B cell (primary cell): ENCODE measurements at regions not wholly inside any gene's neighbourhood (a gene's known extent, or its start where the extent isn't known, plus 50 kb on each side); places are given as distances from the start of the nearest gene placed in this dataset.

Experiments used
- ATAC-seq: fragments of 200-7000 bp; cut with Tn5 transposase; one replicate; pipeline ENCODE4 v1.10.0; 2021; ENCODE audit warnings: low read depth, mild to moderate bottlenecking, moderate number of reproducible peaks, moderate library complexity
- CTCF ChIA-PET: fragments of 350-600 bp; sonication (Branson Sonifier 250); formaldehyde crosslinking; loops from one replicate; lab custom pipeline; 2021; ENCODE audit warnings: antibody characterized with exemption, inconsistent platforms; lab: Charles Lee
- POLR2A ChIA-PET: fragments of 350-600 bp; sonication (Branson Sonifier 250); formaldehyde crosslinking; loops from one replicate; lab custom pipeline; 2021; ENCODE audit warnings: antibody characterized with exemption; lab: Charles Lee
- DNase-seq: peaks from one replicate; pipeline ENCODE4 v3.0.0; 2013
- H2AFZ ChIP-seq: 2 replicates; pipeline ENCODE4 v1.6.1; 2012; ENCODE audit warnings: mild to moderate bottlenecking, low read depth, low read length; ENCODE audit not compliant: insufficient read depth, poor library complexity, severe bottlenecking
- H3K27ac ChIP-seq, 2 donors: 1 replicate in 1 of 2; 2 replicates in 1 of 2; pipeline ENCODE4 v1.5.1; 2012 to 2013; ENCODE audit warnings: low read length in 2 of 2, mild to moderate bottlenecking in 2 of 2, moderate library complexity in 1 of 2
- H3K27me3 ChIP-seq, 4 experiments: fragments of 200-600 bp in 1 of 4; sonication (generic) in 1 of 4; replicated peaks in 1 of 4; 1 replicate in 2 of 4; 2 replicates in 2 of 4; pipeline versions ENCODE4 v1.6.1 to v1.7.0; 2013 to 2016; ENCODE audit warnings: low read length in 3 of 4, mild to moderate bottlenecking in 2 of 4, mixed read lengths in 1 of 4, moderate library complexity in 1 of 4; ENCODE audit not compliant: insufficient read depth in 4 of 4, control insufficient read depth in 3 of 4; ENCODE audit errors: control extremely low read depth in 1 of 4
- H3K36me3 ChIP-seq, 2 experiments: replicated peaks in 1 of 2; 1 replicate in 1 of 2; 2 replicates in 1 of 2; pipeline versions ENCODE4 v1.6.1 to v1.7.1; 2013; ENCODE audit warnings: low read length in 1 of 2; ENCODE audit not compliant: insufficient read depth in 2 of 2, control insufficient read depth in 1 of 2; ENCODE audit errors: control extremely low read depth in 1 of 2, extremely low read depth in 1 of 2
- H3K4me1 ChIP-seq, 2 donors: fragments of 200-600 bp in 1 of 2; sonication (generic) in 1 of 2; 1 replicate in 1 of 2; 2 replicates in 1 of 2; pipeline versions ENCODE4 v1.5.1 to v1.6.1; 2013 to 2017; ENCODE audit warnings: low read length in 2 of 2; ENCODE audit not compliant: control insufficient read depth in 2 of 2, insufficient read depth in 2 of 2
- H3K4me2 ChIP-seq: replicated peaks from 2 replicates; pipeline ENCODE3; 2012; ENCODE audit warnings: mild to moderate bottlenecking, low read depth, low read length; ENCODE audit not compliant: poor library complexity, severe bottlenecking
- H3K4me3 ChIP-seq, 5 experiments: fragments of 200-600 bp in 1 of 5; sonication (generic) in 1 of 5; 1 replicate in 3 of 5; 2 replicates in 2 of 5; pipeline versions ENCODE4 v1.5.1 to v1.7.0; 2011 to 2016; ENCODE audit warnings: low read length in 4 of 5, mild to moderate bottlenecking in 4 of 5, low read depth in 2 of 5, control low read depth in 1 of 5, moderate library complexity in 1 of 5; ENCODE audit not compliant: insufficient read depth in 1 of 5; ENCODE audit errors: control extremely low read depth in 1 of 5, extremely low read depth in 1 of 5
- H3K79me2 ChIP-seq: fragments of 200-600 bp; sonication (generic); one replicate; pipeline ENCODE4 v1.6.0; 2016; ENCODE audit warnings: low read length; ENCODE audit not compliant: control insufficient read depth, insufficient read depth
- H3K9ac ChIP-seq: fragments of 200-600 bp; sonication (generic); 2 replicates; pipeline ENCODE4 v1.6.1; 2017; ENCODE audit warnings: mild to moderate bottlenecking, low read length, moderate library complexity
- H3K9me3 ChIP-seq, 3 donors: one replicate each; pipeline versions ENCODE4 v1.6.1 to v1.7.1; 2013; ENCODE audit warnings: low read length in 2 of 3; ENCODE audit not compliant: control insufficient read depth in 2 of 3, insufficient read depth in 1 of 3; ENCODE audit errors: control extremely low read depth in 1 of 3
- H4K20me1 ChIP-seq: 2 replicates; pipeline ENCODE4 v1.6.0; 2012; ENCODE audit warnings: mild to moderate bottlenecking, low read length; ENCODE audit not compliant: insufficient read depth, control insufficient read depth, poor library complexity, severe bottlenecking
- H3K27ac Mint-ChIP-seq: one replicate; pipeline ENCODE4 v1.8.0; 2021; ENCODE audit warnings: mixed read lengths
- H3K27me3 Mint-ChIP-seq: one replicate; pipeline ENCODE4 v1.8.0; 2021; ENCODE audit warnings: mixed read lengths
- H3K4me1 Mint-ChIP-seq: one replicate; pipeline ENCODE4 v1.8.0; 2021; ENCODE audit warnings: mixed read lengths
- H3K4me3 Mint-ChIP-seq: one replicate; pipeline ENCODE4 v1.8.0; 2021; ENCODE audit warnings: mixed read lengths
- H3K9me3 Mint-ChIP-seq: one replicate; pipeline ENCODE4 v1.8.0; 2022; ENCODE audit warnings: mixed read lengths; ENCODE audit not compliant: insufficient read depth
- CTCF ChIP-seq: fragments of 200-600 bp; IDR thresholded peaks from one replicate; pipeline ENCODE4 v1.8.0; 2022; ENCODE audit warnings: antibody characterized with exemption, mild to moderate bottlenecking
- EZH2 ChIP-seq: IDR thresholded peaks from 2 replicates; pipeline ENCODE4 v1.6.1; 2012; ENCODE audit warnings: borderline replicate concordance, low read depth, mild to moderate bottlenecking, moderate library complexity, low read length; ENCODE audit not compliant: insufficient read depth, poor library complexity, severe bottlenecking
- WGBS: methylation state at CpG from one replicate; pipeline ENCODE4 v1.1.5; 2013; ENCODE audit warnings: missing lambda C conversion rate; ENCODE audit not compliant: insufficient coverage; 5-methylcytosine and 5-hydroxymethylcytosine counted together
- intact Hi-C: fragments of 100-400 bp; cut with micrococcal nuclease; formaldehyde crosslinking; loops from one replicate; pipeline ENCODE4 v1.10.0; 2022

- TF ChIP-seq CTCF (no peak), EZH2 (no peak)
Observed at GRCh38 chr3:1907911-1908310, 190.8 kb upstream of the CNTN4 start.

GRCh38 chr3:1908651-1909445 is 189.8 kb upstream of the CNTN4 start:
- no peaks in the 10 kb centered on the region for H3K4me1 ChIP-seq
- DNase-seq (no peak), ATAC-seq (no peak)
- H3K27me3 Mint-ChIP-seq: no peaks in the 10 kb centered on the region
- 100% methylated on average over 1 of the region's 2 CpGs for WGBS
- intact Hi-C loops: no loop called here
- no peaks in the 10 kb centered on the region for H3K79me2 ChIP-seq
- H3K4me3 ChIP-seq: no peak overlapping the region
- H3K9me3 Mint-ChIP-seq: peaks cover 4% of the 10 kb centered on the region
- H3K4me3 Mint-ChIP-seq: no peak overlapping the region
- no peaks in the 10 kb centered on the region for H3K36me3 ChIP-seq
- H4K20me1 ChIP-seq: no peaks in the 10 kb centered on the region
- H3K27me3 ChIP-seq: no peaks in the 10 kb centered on the region
- no peak overlapping the region for H3K27ac Mint-ChIP-seq
- H3K4me2 ChIP-seq: no peak overlapping the region
- H2AFZ ChIP-seq: no peak overlapping the region
- no peak for TF ChIP-seq CTCF
- no peak for TF ChIP-seq EZH2
- H3K9me3 ChIP-seq: peaks cover 0 to 1% (median 0%) of the 10 kb centered on the region in 3 donors
- no peak overlapping the region for H3K27ac ChIP-seq
- POLR2A ChIA-PET: no interaction called here
- H3K4me1 Mint-ChIP-seq: no peaks in the 10 kb centered on the region
- CTCF ChIA-PET: no interaction called here
- H3K9ac ChIP-seq: no peak overlapping the region

More at GRCh38 chr3:1907911-1908310, 190.8 kb upstream of the CNTN4 start:
- H3K4me2 ChIP-seq: no peak overlapping the region
- Mint-ChIP-seq H3K27me3 (no peaks in the 10 kb centered on the region), H3K4me3 (no peak overlapping the region), H3K27ac (no peak overlapping the region), H3K4me1 (no peaks in the 10 kb centered on the region), H3K9me3 (peaks cover 4% of the 10 kb centered on the region)
- ATAC-seq (no peak), DNase-seq (no peak)
- H3K9ac ChIP-seq: no peak overlapping the region
- POLR2A ChIA-PET: no interaction called here
- CTCF ChIA-PET: no interaction called here
- no peak overlapping the region for H3K27ac ChIP-seq
- H3K4me1 ChIP-seq: no peaks in the 10 kb centered on the region
- no peaks in the 10 kb centered on the region for H4K20me1 ChIP-seq
- no peak overlapping the region for H2AFZ ChIP-seq
- H3K9me3 ChIP-seq: peaks cover 0 to 1% (median 0%) of the 10 kb centered on the region in 3 donors
- H3K79me2 ChIP-seq: no peaks in the 10 kb centered on the region
- intact Hi-C loops: no loop called here
- no CpG with 5 or more reads among the region's 2 CpGs for WGBS
- no peak overlapping the region for H3K4me3 ChIP-seq
- H3K36me3 ChIP-seq: no peaks in the 10 kb centered on the region
- no peaks in the 10 kb centered on the region for H3K27me3 ChIP-seq
